A673 (cell line): ENCODE measurements at regions not wholly inside any gene's neighbourhood (a gene's known extent, or its start where the extent isn't known, plus 50 kb on each side); places are given as distances from the start of the nearest gene placed in this dataset.
"Not testable (repeated sequence)": the region's sequence is repeated elsewhere in the genome, so short reads cannot be mapped to it uniquely, and the experiment has no call there.

ENCODE experiments used
- BruUV-seq: library from RNA; stranded (reverse); fragments of 400-500 nt; replicated peaks from 2 replicates; lab custom pipeline; 2021; lab: Mats Ljungman, UMichigan
- CTCF ChIA-PET: fragments of 300-600 bp; sonication (Branson Sonifier 250); formaldehyde crosslinking; loops from one replicate; lab custom pipeline; 2022; ENCODE audit warnings: antibody characterized with exemption; lab: Charles Lee
- POLR2A ChIA-PET: fragments of 300-600 bp; sonication (Branson Sonifier 250); formaldehyde crosslinking; loops from one replicate; lab custom pipeline; 2022; ENCODE audit warnings: antibody characterized with exemption; ENCODE audit not compliant: low non-redundant PET; lab: Charles Lee
- DNase-seq: peaks from one replicate; pipeline ENCODE4 v3.0.0-alpha.2; 2015; ENCODE audit warnings: low spot score
- H3K27ac ChIP-seq: fragments of 200-600 bp; sonication (generic); 2 replicates; pipeline ENCODE4 v1.5.1; 2016; ENCODE audit warnings: mixed run types, low read depth, mild to moderate bottlenecking, mixed read lengths, antibody characterized with exemption, low read length; ENCODE audit not compliant: poor library complexity, severe bottlenecking
- H3K27me3 ChIP-seq: fragments of 200-600 bp; sonication (generic); replicated peaks from 2 replicates; pipeline ENCODE4 v1.6.1; 2017; ENCODE audit warnings: mixed run types, low read depth, mild to moderate bottlenecking, mixed read lengths, antibody characterized with exemption, low read length; ENCODE audit not compliant: insufficient read depth, poor library complexity
- H3K36me3 ChIP-seq: fragments of 200-600 bp; sonication (generic); 2 replicates; pipeline ENCODE4 v1.6.1; 2016; ENCODE audit warnings: mixed run types, mild to moderate bottlenecking, mixed read lengths, antibody characterized with exemption, low read length; ENCODE audit not compliant: insufficient read depth, poor library complexity, severe bottlenecking
- H3K4me1 ChIP-seq: fragments of 200-600 bp; sonication (generic); 2 replicates; pipeline ENCODE4 v1.6.1; 2017; ENCODE audit warnings: mixed run types, mild to moderate bottlenecking, mixed read lengths, antibody characterized with exemption, low read length; ENCODE audit not compliant: insufficient read depth, poor library complexity, severe bottlenecking
- H3K4me3 ChIP-seq: fragments of 200-600 bp; sonication (generic); 2 replicates; pipeline ENCODE4 v1.5.1; 2016; ENCODE audit warnings: low read depth, mixed run types, mild to moderate bottlenecking, mixed read lengths, low read length; ENCODE audit not compliant: poor library complexity, severe bottlenecking
- H3K9me3 ChIP-seq: fragments of 200-600 bp; sonication (generic); 2 replicates; pipeline ENCODE4 v1.6.1; 2016; ENCODE audit warnings: mixed run types, low read depth, mild to moderate bottlenecking, mixed read lengths, antibody characterized with exemption, low read length; ENCODE audit not compliant: poor library complexity, severe bottlenecking
- EZH2 ChIP-seq: fragments of 200-600 bp; sonication (generic); IDR thresholded peaks from 2 replicates; pipeline ENCODE4 v1.6.1; 2017; ENCODE audit warnings: borderline replicate concordance, low read depth, mild to moderate bottlenecking, mixed read lengths, antibody characterized with exemption, low read length; ENCODE audit not compliant: poor library complexity, severe bottlenecking
- intact Hi-C: fragments of 100-400 bp; cut with micrococcal nuclease; formaldehyde crosslinking; loops from one replicate; pipeline ENCODE4 v1.10.0; 2022; ENCODE audit not compliant: unreplicated experiment
- TF ChIP-seq, protein P1 (sequence below): fragments of 300-800, 200-600 bp; sonication (generic); conservative IDR thresholded peaks from 2 replicates; pipeline ENCODE4 v1.5.1; 2017; ENCODE audit warnings: low read depth, mild to moderate bottlenecking, antibody characterized with exemption, low read length, moderate library complexity, mixed read lengths

DNA sequence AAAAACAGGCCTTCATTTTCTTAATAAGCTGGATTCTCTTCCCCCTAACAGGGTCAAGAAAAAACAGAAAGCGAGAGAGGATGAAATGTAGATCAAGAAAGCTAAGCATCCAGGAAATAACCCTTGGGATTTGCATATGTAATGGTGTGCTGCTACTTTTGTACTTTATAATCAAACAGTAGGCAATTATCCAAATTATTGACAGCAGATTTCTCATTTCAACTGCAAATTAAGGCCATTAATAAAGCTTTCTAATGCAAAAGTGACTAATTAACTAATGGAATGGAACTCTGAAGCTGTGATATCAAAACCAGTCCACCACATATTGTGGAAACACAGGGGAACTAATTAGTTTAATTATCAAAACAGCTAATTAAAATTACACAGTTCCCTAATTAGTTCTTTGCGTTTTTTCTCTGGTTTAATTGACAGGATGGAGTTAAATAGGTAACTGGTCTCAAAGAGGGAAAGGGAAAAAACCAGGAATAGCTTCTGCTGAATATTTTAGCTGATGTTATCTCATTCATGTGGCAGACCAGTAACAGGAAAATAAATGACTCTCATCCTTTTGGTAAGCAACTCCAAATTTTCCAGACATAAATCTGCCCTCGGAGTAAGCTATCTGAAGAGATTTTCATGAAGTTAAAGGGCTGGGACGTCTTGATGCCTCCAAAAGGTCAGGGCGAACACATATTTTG is 182.7 kb upstream of the LMO3 start:
- POLR2A ChIA-PET, result interaction anchor here (0.6 kb wide), 1 partner anchor 404 kb away, joined by 7 read pairs; no protein-coding TSS in a partner anchor
- Histone ChIP-seq H3K27me3 (no peaks in the 10 kb centered on the region), H3K9me3 (no peaks in the 10 kb centered on the region), H3K27ac (no peak overlapping the region), H3K36me3 (no peaks in the 10 kb centered on the region), H3K4me3 (no peak overlapping the region), H3K4me1 (peaks cover 3% of the 10 kb centered on the region)
- TF ChIP-seq EZH2, result no peak
- TF ChIP-seq, protein P1, sequence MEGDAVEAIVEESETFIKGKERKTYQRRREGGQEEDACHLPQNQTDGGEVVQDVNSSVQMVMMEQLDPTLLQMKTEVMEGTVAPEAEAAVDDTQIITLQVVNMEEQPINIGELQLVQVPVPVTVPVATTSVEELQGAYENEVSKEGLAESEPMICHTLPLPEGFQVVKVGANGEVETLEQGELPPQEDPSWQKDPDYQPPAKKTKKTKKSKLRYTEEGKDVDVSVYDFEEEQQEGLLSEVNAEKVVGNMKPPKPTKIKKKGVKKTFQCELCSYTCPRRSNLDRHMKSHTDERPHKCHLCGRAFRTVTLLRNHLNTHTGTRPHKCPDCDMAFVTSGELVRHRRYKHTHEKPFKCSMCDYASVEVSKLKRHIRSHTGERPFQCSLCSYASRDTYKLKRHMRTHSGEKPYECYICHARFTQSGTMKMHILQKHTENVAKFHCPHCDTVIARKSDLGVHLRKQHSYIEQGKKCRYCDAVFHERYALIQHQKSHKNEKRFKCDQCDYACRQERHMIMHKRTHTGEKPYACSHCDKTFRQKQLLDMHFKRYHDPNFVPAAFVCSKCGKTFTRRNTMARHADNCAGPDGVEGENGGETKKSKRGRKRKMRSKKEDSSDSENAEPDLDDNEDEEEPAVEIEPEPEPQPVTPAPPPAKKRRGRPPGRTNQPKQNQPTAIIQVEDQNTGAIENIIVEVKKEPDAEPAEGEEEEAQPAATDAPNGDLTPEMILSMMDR, result no peak
- no TSS peak for BruUV-seq
- intact Hi-C loops, result no loop called here
- DNase-seq, result no peak
- CTCF ChIA-PET, result no interaction called here

DNA sequence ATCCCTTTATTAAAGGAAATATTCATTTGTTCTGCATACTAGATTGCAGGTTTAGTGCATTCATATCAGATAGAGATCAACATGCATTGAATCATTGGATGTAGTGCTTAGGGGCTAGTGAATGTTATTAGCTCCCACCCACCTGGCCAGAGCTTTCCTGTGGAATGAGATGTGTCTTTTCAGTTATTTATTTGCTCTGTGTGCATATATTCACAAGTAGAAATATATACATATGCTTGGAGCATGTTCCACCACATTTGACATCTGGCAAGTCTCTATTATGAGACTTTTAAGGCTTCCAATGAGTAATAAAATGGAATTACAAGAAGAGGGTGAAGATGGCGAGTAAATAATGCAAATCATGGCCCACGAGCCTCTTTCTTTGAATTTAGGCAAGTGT is 180.0 kb upstream of the LMO3 start:
- Histone ChIP-seq H3K9me3 (peaks cover under 1% of the 10 kb centered on the region), H3K4me3 (no peak overlapping the region), H3K36me3 (no peaks in the 10 kb centered on the region), H3K27me3 (no peaks in the 10 kb centered on the region), H3K4me1 (peaks cover 3% of the 10 kb centered on the region), H3K27ac (no peak overlapping the region)
- intact Hi-C loops, result no loop called here
- ChIA-PET POLR2A (interaction anchor here (0.7 kb wide), 1 partner anchor 515 kb away, joined by 3 read pairs; no protein-coding TSS in a partner anchor), CTCF (no interaction called here)
- DNase-seq, result no peak
- no peak for TF ChIP-seq EZH2
- TF ChIP-seq, protein P1, result no peak
- no TSS peak for BruUV-seq

DNA sequence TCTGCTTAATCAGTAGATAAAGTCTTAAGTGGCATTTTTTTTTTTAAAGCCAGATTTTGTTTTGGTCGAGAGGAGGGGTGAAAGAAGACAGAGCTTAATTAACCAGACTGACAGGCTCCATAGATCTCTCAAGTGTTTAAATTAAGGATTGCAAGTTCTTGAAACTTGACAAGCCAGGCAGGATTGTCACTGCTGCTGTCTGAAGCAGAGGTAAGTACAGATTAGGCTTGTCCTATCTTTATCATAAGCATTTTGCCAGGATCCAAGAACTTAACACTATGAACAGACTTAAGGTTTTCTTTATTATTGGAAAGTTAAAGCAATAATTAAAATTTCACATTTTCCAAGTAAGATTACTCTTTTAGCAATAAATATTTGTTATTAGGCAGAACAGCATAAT is 179.6 kb upstream of the LMO3 start:
- Histone ChIP-seq H3K9me3 (peaks cover 5% of the 10 kb centered on the region), H3K27ac (no peak overlapping the region), H3K36me3 (no peaks in the 10 kb centered on the region), H3K4me1 (peaks cover 3% of the 10 kb centered on the region), H3K27me3 (no peaks in the 10 kb centered on the region), H3K4me3 (no peak overlapping the region)
- BruUV-seq, result no TSS peak
- intact Hi-C loops, result no loop called here
- DNase-seq, result no peak
- TF ChIP-seq, protein P1, result no peak
- no peak for TF ChIP-seq EZH2
- POLR2A ChIA-PET, result interaction anchor here (0.7 kb wide), 1 partner anchor 514 kb away, joined by 3 read pairs; no protein-coding TSS in a partner anchor
- CTCF ChIA-PET, result no interaction called here

DNA sequence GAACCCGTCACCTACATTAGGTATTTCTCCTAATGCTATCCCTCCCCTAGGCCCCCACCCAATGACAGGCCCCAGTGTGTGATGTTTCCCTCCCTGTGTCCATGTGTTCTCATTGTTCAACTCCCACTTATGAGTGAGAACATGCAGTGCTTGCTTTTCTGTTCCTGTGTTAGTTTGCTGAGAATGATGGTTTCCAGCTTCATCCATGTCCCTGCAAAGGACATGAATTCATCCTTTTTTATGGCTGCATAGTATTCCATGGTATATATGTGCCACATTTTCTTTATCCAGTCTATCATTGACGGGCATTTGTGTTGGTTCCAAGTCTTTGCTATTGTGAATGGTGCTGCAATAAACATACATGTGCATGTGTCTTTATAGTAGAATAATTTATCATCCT is 163.2 kb upstream of the LMO3 start:
- POLR2A ChIA-PET, H3K27ac ChIP-seq, DNase-seq, BruUV-seq, H3K27me3 ChIP-seq, intact Hi-C loops, H3K9me3 ChIP-seq, H3K4me1 ChIP-seq, CTCF ChIA-PET, H3K36me3 ChIP-seq, H3K4me3 ChIP-seq: not testable (repeated sequence)
